HEK293 (cell line): ENCODE measurements at regions not wholly inside any gene's neighbourhood (a gene's known extent, or its start where the extent isn't known, plus 50 kb on each side); places are given as distances from the start of the nearest gene placed in this dataset.

ENCODE experiments used
- BCL11A ChIP-seq: fragments of 450-650 bp; formaldehyde crosslinking; IDR thresholded peaks from 2 replicates; pipeline ENCODE4 v1.5.1; 2016; ENCODE audit warnings: low read depth, missing biosample characterization, missing genetic modification characterization
- KLF1 ChIP-seq: fragments of 450-650 bp; formaldehyde crosslinking; IDR thresholded peaks from 2 replicates; pipeline ENCODE4 v1.5.1; 2016; ENCODE audit warnings: missing biosample characterization, missing genetic modification characterization
- YY1 ChIP-seq: fragments of 450-650 bp; formaldehyde crosslinking; IDR thresholded peaks from 2 replicates; pipeline ENCODE4 v1.5.1; 2018; ENCODE audit warnings: missing biosample characterization, missing genetic modification characterization
- ZNF175 ChIP-seq: fragments of 450-650 bp; formaldehyde crosslinking; IDR thresholded peaks from 2 replicates; pipeline ENCODE4 v1.5.1; 2016; ENCODE audit warnings: missing biosample characterization, missing genetic modification characterization
- ZNF302 ChIP-seq: fragments of 450-650 bp; formaldehyde crosslinking; IDR thresholded peaks from 2 replicates; pipeline ENCODE4 v1.5.1; 2016; ENCODE audit warnings: missing biosample characterization, missing genetic modification characterization, low read depth
- ZNF324 ChIP-seq: fragments of 450-650 bp; formaldehyde crosslinking; IDR thresholded peaks from 2 replicates; pipeline ENCODE4 v1.5.1; 2016; ENCODE audit warnings: missing biosample characterization, missing genetic modification characterization
- ZNF366 ChIP-seq: fragments of 450-650 bp; formaldehyde crosslinking; conservative IDR thresholded peaks from 2 replicates; pipeline ENCODE4 v1.5.1; 2016; ENCODE audit warnings: missing biosample characterization, missing genetic modification characterization
- ZNF37A ChIP-seq: fragments of 450-650 bp; IDR thresholded peaks from 2 replicates; pipeline ENCODE4 v1.5.1; 2018; ENCODE audit warnings: missing biosample characterization, missing genetic modification characterization
- ZNF530 ChIP-seq: fragments of 450-650 bp; formaldehyde crosslinking; IDR thresholded peaks from 2 replicates; pipeline ENCODE4 v1.5.1; 2016; ENCODE audit warnings: low read depth, missing biosample characterization, missing genetic modification characterization
- ZNF792 ChIP-seq: fragments of 450-650 bp; formaldehyde crosslinking; IDR thresholded peaks from 2 replicates; pipeline ENCODE4 v1.5.1; 2016; ENCODE audit warnings: missing biosample characterization, missing genetic modification characterization
- TF ChIP-seq, protein P1 (sequence below): fragments of 450-650 bp; formaldehyde crosslinking; IDR thresholded peaks from 2 replicates; pipeline ENCODE4 v1.5.1; 2016; ENCODE audit warnings: missing biosample characterization, missing genetic modification characterization
- TF ChIP-seq, protein P2 (sequence below): fragments of 450-650 bp; formaldehyde crosslinking; IDR thresholded peaks from 2 replicates; pipeline ENCODE4 v1.5.1; 2016; ENCODE audit warnings: missing biosample characterization, missing genetic modification characterization
- TF ChIP-seq, protein P3 (sequence below): fragments of 450-650 bp; formaldehyde crosslinking; IDR thresholded peaks from 2 replicates; pipeline ENCODE4 v1.5.1; 2016; ENCODE audit warnings: missing biosample characterization, missing genetic modification characterization, low read depth

GRCh38 chr3:69642606-69643005 is 96.7 kb upstream of the MITF start:
- TF ChIP-seq ZNF792 (tag by site-specific recombination) = no peak
- TF ChIP-seq, protein P1, sequence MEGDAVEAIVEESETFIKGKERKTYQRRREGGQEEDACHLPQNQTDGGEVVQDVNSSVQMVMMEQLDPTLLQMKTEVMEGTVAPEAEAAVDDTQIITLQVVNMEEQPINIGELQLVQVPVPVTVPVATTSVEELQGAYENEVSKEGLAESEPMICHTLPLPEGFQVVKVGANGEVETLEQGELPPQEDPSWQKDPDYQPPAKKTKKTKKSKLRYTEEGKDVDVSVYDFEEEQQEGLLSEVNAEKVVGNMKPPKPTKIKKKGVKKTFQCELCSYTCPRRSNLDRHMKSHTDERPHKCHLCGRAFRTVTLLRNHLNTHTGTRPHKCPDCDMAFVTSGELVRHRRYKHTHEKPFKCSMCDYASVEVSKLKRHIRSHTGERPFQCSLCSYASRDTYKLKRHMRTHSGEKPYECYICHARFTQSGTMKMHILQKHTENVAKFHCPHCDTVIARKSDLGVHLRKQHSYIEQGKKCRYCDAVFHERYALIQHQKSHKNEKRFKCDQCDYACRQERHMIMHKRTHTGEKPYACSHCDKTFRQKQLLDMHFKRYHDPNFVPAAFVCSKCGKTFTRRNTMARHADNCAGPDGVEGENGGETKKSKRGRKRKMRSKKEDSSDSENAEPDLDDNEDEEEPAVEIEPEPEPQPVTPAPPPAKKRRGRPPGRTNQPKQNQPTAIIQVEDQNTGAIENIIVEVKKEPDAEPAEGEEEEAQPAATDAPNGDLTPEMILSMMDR (tag by site-specific recombination) = no peak
- no peak for TF ChIP-seq ZNF37A (tag by site-specific recombination)
- TF ChIP-seq BCL11A (tag by site-specific recombination) = no peak
- no peak for TF ChIP-seq YY1
- TF ChIP-seq, protein P2, sequence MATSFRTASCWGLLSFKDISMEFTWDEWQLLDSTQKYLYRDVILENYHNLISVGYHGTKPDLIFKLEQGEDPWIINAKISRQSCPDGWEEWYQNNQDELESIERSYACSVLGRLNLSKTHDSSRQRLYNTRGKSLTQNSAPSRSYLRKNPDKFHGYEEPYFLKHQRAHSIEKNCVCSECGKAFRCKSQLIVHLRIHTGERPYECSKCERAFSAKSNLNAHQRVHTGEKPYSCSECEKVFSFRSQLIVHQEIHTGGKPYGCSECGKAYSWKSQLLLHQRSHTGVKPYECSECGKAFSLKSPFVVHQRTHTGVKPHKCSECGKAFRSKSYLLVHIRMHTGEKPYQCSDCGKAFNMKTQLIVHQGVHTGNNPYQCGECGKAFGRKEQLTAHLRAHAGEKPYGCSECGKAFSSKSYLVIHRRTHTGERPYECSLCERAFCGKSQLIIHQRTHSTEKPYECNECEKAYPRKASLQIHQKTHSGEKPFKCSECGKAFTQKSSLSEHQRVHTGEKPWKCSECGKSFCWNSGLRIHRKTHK (tag by site-specific recombination) = no peak
- TF ChIP-seq ZNF530 = no peak
- TF ChIP-seq ZNF302 = no peak
- TF ChIP-seq KLF1 (tag by site-specific recombination) = no peak
- no peak for TF ChIP-seq ZNF175
- TF ChIP-seq, protein P3, sequence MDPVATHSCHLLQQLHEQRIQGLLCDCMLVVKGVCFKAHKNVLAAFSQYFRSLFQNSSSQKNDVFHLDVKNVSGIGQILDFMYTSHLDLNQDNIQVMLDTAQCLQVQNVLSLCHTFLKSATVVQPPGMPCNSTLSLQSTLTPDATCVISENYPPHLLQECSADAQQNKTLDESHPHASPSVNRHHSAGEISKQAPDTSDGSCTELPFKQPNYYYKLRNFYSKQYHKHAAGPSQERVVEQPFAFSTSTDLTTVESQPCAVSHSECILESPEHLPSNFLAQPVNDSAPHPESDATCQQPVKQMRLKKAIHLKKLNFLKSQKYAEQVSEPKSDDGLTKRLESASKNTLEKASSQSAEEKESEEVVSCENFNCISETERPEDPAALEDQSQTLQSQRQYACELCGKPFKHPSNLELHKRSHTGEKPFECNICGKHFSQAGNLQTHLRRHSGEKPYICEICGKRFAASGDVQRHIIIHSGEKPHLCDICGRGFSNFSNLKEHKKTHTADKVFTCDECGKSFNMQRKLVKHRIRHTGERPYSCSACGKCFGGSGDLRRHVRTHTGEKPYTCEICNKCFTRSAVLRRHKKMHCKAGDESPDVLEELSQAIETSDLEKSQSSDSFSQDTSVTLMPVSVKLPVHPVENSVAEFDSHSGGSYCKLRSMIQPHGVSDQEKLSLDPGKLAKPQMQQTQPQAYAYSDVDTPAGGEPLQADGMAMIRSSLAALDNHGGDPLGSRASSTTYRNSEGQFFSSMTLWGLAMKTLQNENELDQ (tag by site-specific recombination) = no peak
- TF ChIP-seq ZNF366 (tag by site-specific recombination) = no peak
- no peak for TF ChIP-seq ZNF324 (tag by site-specific recombination)
